Gastroesophageal sphincter (tissue), 4 donors: ENCODE measurements at regions not wholly inside any gene's neighbourhood (a gene's known extent, or its start where the extent isn't known, plus 50 kb on each side); places are given as distances from the start of the nearest gene placed in this dataset.

Source experiments
- ATAC-seq: fragments of 150-250 bp; one replicate; pipeline ENCODE4 v1.9.1; 2016; ENCODE audit warnings: mild to moderate bottlenecking, moderate library complexity
- H3K27ac ChIP-seq, 4 donors: fragments of 200-600 bp; sonication (generic) in 3 of 4; 1 replicate in 3 of 4; 2 replicates in 1 of 4; pipeline ENCODE4 v1.5.1; 2016 to 2019
- H3K27me3 ChIP-seq: fragments of 200-600 bp; sonication (generic); one replicate; pipeline ENCODE4 v1.5.1; 2019
- H3K36me3 ChIP-seq, 2 donors: fragments of 200-600 bp; sonication (generic); one replicate each; pipeline ENCODE4 v1.5.1; 2019; ENCODE audit warnings: control low read depth in 1 of 2
- H3K4me1 ChIP-seq, 3 donors: fragments of 200-600 bp; sonication (generic); 1 replicate in 2 of 3; 2 replicates in 1 of 3; pipeline ENCODE4 v1.5.1; 2016 to 2019; ENCODE audit warnings: control low read depth in 2 of 3
- H3K4me3 ChIP-seq, 2 donors: fragments of 200-600 bp; sonication (generic); one replicate each; pipeline ENCODE4 v1.5.1; 2019; ENCODE audit warnings: mild to moderate bottlenecking in 1 of 2, moderate library complexity in 1 of 2
- H3K9me3 ChIP-seq, 3 donors: fragments of 200-600 bp; sonication (generic); one replicate each; pipeline ENCODE4 v1.5.1; 2017 to 2019; ENCODE audit warnings: control low read depth in 2 of 3
- EP300 ChIP-seq: sonication (generic); formaldehyde crosslinking; IDR thresholded peaks from one replicate; pipeline ENCODE4 v1.6.1; 2017; ENCODE audit warnings: antibody characterized with exemption, mild to moderate bottlenecking
- POLR2A ChIP-seq, 2 donors: fragments of 450-650 bp; IDR thresholded peaks; one replicate each; pipeline ENCODE4 v1.6.1; 2017; ENCODE audit warnings: antibody characterized with exemption in 2 of 2, mild to moderate bottlenecking in 2 of 2, moderate library complexity in 1 of 2
- POLR2AphosphoS5 ChIP-seq: sonication (generic); formaldehyde crosslinking; IDR thresholded peaks from one replicate; pipeline ENCODE4 v1.6.1; 2017; ENCODE audit warnings: antibody characterized with exemption
- WGBS, 2 donors: methylation state at CpG; one replicate each; pipeline ENCODE4 v1.1.5; 2018; ENCODE audit warnings: low coverage in 1 of 2; 5-methylcytosine and 5-hydroxymethylcytosine counted together
- TF ChIP-seq, protein P1 (sequence below), 4 experiments: fragments of 200-600 bp in 2 of 4; fragments of 450-650 bp in 2 of 4; sonication (generic) in 1 of 4; IDR thresholded peaks; one replicate each; pipeline ENCODE4 v1.5.1; 2017 to 2019; ENCODE audit warnings: antibody characterized with exemption in 4 of 4, mild to moderate bottlenecking in 2 of 4, moderate library complexity in 2 of 4

DNA sequence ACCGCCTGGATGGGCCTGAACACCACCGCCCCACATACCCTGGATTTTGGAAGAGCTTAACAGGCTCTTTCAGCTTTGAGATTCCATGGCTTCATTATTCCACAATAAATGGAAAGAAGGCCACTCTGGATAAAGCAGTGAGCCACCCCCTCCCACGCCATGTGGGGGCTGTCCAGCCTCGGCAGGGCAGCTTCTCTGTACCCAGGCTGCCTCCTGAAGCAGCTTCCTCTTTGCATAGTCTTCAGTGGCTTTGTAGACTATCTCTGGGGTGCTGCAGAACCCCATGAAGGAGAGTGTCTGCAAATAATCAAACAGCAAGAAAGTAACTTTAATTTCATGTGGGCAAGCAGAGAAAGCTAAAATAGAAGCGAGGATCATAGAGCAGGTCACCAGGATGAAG is 96.6 kb upstream of the NXT1 start:
- ATAC-seq = no peak

DNA sequence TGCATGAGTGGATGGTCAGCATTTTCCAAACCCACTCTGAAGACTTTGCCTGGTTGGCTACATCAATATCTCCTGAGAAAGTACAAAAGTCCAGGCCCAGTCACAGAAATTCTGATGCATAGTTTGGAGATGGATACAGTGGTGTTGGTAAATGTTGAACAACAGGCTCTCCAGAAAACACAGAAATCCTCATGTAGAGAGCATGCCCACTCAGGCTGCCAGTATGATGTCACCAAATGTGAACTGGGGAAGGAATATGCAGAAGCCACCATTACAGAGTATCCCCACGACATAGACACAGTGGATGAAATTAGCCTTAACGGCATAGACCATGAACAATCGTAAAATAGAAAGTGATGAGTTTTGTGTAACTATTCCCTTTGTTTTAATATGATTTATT is 97.1 kb upstream of the NXT1 start:
- no peak for ATAC-seq
- no peak overlapping the region for H3K27ac ChIP-seq
- no peak for TF ChIP-seq POLR2AphosphoS5
- TF ChIP-seq, protein P1, sequence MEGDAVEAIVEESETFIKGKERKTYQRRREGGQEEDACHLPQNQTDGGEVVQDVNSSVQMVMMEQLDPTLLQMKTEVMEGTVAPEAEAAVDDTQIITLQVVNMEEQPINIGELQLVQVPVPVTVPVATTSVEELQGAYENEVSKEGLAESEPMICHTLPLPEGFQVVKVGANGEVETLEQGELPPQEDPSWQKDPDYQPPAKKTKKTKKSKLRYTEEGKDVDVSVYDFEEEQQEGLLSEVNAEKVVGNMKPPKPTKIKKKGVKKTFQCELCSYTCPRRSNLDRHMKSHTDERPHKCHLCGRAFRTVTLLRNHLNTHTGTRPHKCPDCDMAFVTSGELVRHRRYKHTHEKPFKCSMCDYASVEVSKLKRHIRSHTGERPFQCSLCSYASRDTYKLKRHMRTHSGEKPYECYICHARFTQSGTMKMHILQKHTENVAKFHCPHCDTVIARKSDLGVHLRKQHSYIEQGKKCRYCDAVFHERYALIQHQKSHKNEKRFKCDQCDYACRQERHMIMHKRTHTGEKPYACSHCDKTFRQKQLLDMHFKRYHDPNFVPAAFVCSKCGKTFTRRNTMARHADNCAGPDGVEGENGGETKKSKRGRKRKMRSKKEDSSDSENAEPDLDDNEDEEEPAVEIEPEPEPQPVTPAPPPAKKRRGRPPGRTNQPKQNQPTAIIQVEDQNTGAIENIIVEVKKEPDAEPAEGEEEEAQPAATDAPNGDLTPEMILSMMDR (IDR thresholded peaks at IDR 0.05) = no peak
- TF ChIP-seq EP300 = no peak
- no peak for TF ChIP-seq POLR2A (IDR thresholded peaks at IDR 0.05)
- 81 to 82% methylated on average over 3 of the region's 3 CpGs for WGBS, 2 donors
- no peak overlapping the region for H3K4me3 ChIP-seq
- H3K36me3 ChIP-seq = no peaks in the 10 kb centered on the region
- no peaks in the 10 kb centered on the region for H3K9me3 ChIP-seq
- H3K4me1 ChIP-seq = peaks cover 0 to 10% (median 8%) of the 10 kb centered on the region in 3 donors
- peaks cover 52% of the 10 kb centered on the region for H3K27me3 ChIP-seq

More for the DNA sequence above, 96.6 kb upstream of the NXT1 start:
- Histone ChIP-seq H3K36me3 (no peaks in the 10 kb centered on the region), H3K27me3 (peaks cover 52% of the 10 kb centered on the region), H3K27ac (no peak overlapping the region), H3K4me1 (peaks cover 0 to 10% (median 8%) of the 10 kb centered on the region in 3 donors), H3K9me3 (no peaks in the 10 kb centered on the region), H3K4me3 (no peak overlapping the region)
- WGBS, 2 donors = 96 to 100% methylated on average over 2 to 3 of the region's 5 CpGs
- no peak for TF ChIP-seq POLR2A (IDR thresholded peaks at IDR 0.05)
- no peak for TF ChIP-seq POLR2AphosphoS5
- TF ChIP-seq EP300 = no peak
- TF ChIP-seq, protein P1 (IDR thresholded peaks at IDR 0.05) = no peak

DNA sequence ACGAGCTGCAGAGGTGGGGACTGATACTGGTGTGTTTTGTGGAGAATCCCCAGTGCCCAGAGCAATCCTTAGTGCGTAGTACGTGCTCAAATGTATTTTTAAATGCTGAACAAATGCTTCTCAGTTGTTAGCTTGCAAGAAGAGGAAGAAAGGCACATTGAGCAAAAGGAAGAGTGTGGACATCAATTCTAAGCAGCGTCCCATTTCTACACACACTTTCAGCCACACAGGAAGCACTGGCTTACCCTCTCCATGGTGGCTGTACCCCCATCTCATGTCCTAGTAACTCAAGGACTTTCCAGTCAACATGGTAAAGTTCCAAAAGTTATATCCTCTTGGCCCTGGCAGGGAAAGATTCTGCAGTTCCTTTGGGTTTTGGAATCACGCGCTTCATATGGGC is 98.8 kb upstream of the NXT1 start:
- Histone ChIP-seq H3K27me3 (peaks cover 52% of the 10 kb centered on the region), H3K4me1 (peaks cover 0 to 18% (median 10%) of the 10 kb centered on the region in 3 donors), H3K4me3 (no peak overlapping the region), H3K27ac (no peak overlapping the region), H3K9me3 (no peaks in the 10 kb centered on the region), H3K36me3 (no peaks in the 10 kb centered on the region)
- no peak for ATAC-seq
- 93 to 95% methylated on average over 4 of the region's 6 CpGs for WGBS, 2 donors
- TF ChIP-seq POLR2AphosphoS5 = no peak
- TF ChIP-seq POLR2A (IDR thresholded peaks at IDR 0.05) = no peak
- no peak for TF ChIP-seq EP300
- TF ChIP-seq, protein P1 (IDR thresholded peaks at IDR 0.05) = no peak

DNA sequence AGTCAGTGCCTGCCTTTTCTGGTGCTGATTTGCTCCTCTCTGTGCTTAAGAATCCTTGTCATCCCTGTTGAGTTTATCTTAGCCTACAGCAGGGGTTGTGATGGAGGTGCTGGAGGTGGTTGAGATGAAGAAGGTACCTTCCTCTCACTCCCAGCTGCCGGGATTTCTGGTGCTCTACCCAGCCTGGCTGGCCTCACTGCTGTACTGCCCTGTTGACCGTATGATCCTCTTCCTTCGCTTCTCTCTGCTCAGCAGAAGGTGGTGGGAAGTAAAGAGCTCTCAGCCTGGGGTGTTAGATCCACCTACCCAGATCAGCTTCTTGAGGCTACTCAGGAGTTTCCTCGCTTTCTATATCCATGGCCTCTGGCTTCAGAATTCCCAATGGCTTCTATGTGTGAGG is 101.0 kb upstream of the NXT1 start:
- H3K9me3 ChIP-seq = no peaks in the 10 kb centered on the region
- TF ChIP-seq POLR2A (IDR thresholded peaks at IDR 0.05) = no peak
- no peak for TF ChIP-seq EP300
- TF ChIP-seq, protein P1 (IDR thresholded peaks at IDR 0.05) = no peak
- TF ChIP-seq POLR2AphosphoS5 = no peak
- H3K27ac ChIP-seq = no peak overlapping the region
- peaks cover 35% of the 10 kb centered on the region for H3K27me3 ChIP-seq
- no peaks in the 10 kb centered on the region for H3K36me3 ChIP-seq
- 74 to 100% methylated on average over 2 of the region's 4 CpGs for WGBS, 2 donors
- H3K4me3 ChIP-seq = no peak overlapping the region
- H3K4me1 ChIP-seq = peaks cover 0 to 20% (median 18%) of the 10 kb centered on the region in 3 donors
- no peak for ATAC-seq

DNA sequence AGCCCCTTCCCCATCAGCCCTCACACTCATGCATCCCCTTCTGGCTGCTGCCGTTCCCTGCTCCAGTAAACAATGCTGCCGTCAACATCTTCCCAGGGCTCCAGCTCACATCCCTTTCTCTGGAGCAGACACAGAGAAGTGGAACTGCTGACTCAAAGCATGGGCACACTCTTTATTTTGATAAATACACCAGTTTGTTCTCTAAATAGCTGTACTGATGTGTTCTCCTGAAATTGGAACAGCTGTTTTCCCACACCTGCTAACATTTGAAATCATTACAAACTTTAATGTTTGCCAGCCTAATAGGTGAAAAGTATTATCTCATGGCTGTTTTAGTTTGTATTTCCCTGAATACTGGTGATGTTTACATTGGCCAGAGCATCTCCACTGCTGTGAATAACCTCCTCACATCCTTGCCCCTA is 102.1 kb upstream of the NXT1 start:
- WGBS, 2 donors = 45 to 50% methylated on average over 1 to 2 of the region's 2 CpGs
- Histone ChIP-seq H3K27ac (no peak overlapping the region), H3K9me3 (no peaks in the 10 kb centered on the region)

More for the DNA sequence above, 102.1 kb upstream of the NXT1 start:
- no peak for ATAC-seq
- no peaks in the 10 kb centered on the region for H3K36me3 ChIP-seq
- H3K4me3 ChIP-seq = no peak overlapping the region
- peaks cover 0 to 24% (median 20%) of the 10 kb centered on the region in 3 donors for H3K4me1 ChIP-seq
- H3K27me3 ChIP-seq = peaks cover 28% of the 10 kb centered on the region
- TF ChIP-seq POLR2A (IDR thresholded peaks at IDR 0.05) (no peak), EP300 (no peak), POLR2AphosphoS5 (no peak)
- TF ChIP-seq, protein P1 (IDR thresholded peaks at IDR 0.05) = no peak
